Osteocyte (in vitro differentiated cells): ENCODE measurements at regions not wholly inside any gene's neighbourhood (a gene's known extent, or its start where the extent isn't known, plus 50 kb on each side); places are given as distances from the start of the nearest gene placed in this dataset.

ENCODE experiments used
- DNase-seq: peaks from one replicate; pipeline ENCODE4 v3.0.0; 2021; ENCODE audit warnings: mixed read lengths; ENCODE audit not compliant: unreplicated experiment; ENCODE audit errors: extremely low spot score
- H3K27ac Mint-ChIP-seq: one replicate; pipeline ENCODE4 v1.8.0; 2021; ENCODE audit warnings: mild to moderate bottlenecking, mixed read lengths; ENCODE audit not compliant: unreplicated experiment
- H3K27me3 Mint-ChIP-seq: one replicate; pipeline ENCODE4 v1.8.0; 2021; ENCODE audit warnings: mixed read lengths; ENCODE audit not compliant: unreplicated experiment
- H3K36me3 Mint-ChIP-seq: one replicate; pipeline ENCODE4 v1.8.0; 2021; ENCODE audit warnings: mixed read lengths; ENCODE audit not compliant: unreplicated experiment
- H3K4me1 Mint-ChIP-seq: one replicate; pipeline ENCODE4 v1.8.0; 2021; ENCODE audit warnings: mixed read lengths; ENCODE audit not compliant: unreplicated experiment
- H3K4me3 Mint-ChIP-seq: one replicate; pipeline ENCODE4 v1.8.0; 2021; ENCODE audit warnings: mild to moderate bottlenecking, moderate library complexity, mixed read lengths; ENCODE audit not compliant: unreplicated experiment
- H3K9me3 Mint-ChIP-seq: one replicate; pipeline ENCODE4 v1.8.0; 2021; ENCODE audit warnings: mixed read lengths; ENCODE audit not compliant: unreplicated experiment
- TF ChIP-seq, protein P1 (sequence below): fragments of 200-600 bp; sonication (generic); IDR thresholded peaks from 2 replicates; pipeline ENCODE4 v1.5.0; 2021; ENCODE audit warnings: antibody characterized with exemption, mild to moderate bottlenecking, moderate library complexity

DNA sequence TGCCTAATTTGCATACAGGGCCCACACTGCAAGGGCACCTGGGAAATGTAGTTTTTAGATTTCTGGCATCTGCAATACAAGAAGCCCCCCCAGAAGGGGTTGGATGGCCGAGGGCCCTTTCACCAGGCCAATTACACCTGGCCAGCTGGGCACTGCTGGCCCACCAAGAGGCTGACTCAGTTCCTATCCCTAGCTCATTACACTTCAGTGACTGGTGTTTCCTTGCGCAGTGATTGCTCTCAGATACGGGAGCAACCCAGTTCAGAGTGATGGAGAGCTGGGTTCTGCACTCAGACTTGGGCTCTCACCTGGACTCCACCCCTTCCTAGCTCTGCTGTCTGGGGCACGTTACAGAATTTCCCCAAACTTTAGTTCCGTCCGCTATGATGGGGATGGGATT lies 81.1 kb upstream of the SHANK2 start:
- DNase-seq = no peak
- Mint-ChIP-seq H3K9me3 (peaks cover 5% of the 10 kb centered on the region), H3K27ac (no peak overlapping the region), H3K4me3 (no peak overlapping the region), H3K27me3 (peaks cover 29% of the 10 kb centered on the region), H3K4me1 (no peaks in the 10 kb centered on the region), H3K36me3 (no peaks in the 10 kb centered on the region)
- TF ChIP-seq, protein P1, sequence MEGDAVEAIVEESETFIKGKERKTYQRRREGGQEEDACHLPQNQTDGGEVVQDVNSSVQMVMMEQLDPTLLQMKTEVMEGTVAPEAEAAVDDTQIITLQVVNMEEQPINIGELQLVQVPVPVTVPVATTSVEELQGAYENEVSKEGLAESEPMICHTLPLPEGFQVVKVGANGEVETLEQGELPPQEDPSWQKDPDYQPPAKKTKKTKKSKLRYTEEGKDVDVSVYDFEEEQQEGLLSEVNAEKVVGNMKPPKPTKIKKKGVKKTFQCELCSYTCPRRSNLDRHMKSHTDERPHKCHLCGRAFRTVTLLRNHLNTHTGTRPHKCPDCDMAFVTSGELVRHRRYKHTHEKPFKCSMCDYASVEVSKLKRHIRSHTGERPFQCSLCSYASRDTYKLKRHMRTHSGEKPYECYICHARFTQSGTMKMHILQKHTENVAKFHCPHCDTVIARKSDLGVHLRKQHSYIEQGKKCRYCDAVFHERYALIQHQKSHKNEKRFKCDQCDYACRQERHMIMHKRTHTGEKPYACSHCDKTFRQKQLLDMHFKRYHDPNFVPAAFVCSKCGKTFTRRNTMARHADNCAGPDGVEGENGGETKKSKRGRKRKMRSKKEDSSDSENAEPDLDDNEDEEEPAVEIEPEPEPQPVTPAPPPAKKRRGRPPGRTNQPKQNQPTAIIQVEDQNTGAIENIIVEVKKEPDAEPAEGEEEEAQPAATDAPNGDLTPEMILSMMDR = no peak

DNA sequence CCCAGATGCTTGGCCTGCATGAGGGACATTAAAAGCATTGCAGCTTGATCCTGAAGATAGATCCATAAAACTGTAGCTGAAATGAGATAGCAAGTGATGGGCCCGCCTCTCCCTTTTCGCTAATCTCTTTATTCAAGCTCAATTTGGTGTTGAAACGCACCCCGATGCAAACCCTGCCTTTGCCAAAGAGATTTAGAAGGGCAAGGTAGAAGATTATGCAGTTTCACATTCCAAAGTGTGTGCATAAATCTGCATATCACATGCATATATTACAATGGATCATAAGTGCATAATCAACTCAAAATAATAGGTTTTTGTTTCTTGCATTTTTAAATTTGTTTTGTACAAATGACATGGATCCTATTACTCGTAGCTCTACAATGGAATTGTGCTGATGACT lies 80.1 kb upstream of the SHANK2 start:
- no peaks in the 10 kb centered on the region for H3K4me1 Mint-ChIP-seq
- TF ChIP-seq, protein P1 = no peak
- H3K4me3 Mint-ChIP-seq = no peak overlapping the region
- no peak overlapping the region for H3K27ac Mint-ChIP-seq
- H3K36me3 Mint-ChIP-seq = no peaks in the 10 kb centered on the region
- no peak for DNase-seq
- H3K27me3 Mint-ChIP-seq = peaks cover 27% of the 10 kb centered on the region
- peaks cover 5% of the 10 kb centered on the region for H3K9me3 Mint-ChIP-seq

DNA sequence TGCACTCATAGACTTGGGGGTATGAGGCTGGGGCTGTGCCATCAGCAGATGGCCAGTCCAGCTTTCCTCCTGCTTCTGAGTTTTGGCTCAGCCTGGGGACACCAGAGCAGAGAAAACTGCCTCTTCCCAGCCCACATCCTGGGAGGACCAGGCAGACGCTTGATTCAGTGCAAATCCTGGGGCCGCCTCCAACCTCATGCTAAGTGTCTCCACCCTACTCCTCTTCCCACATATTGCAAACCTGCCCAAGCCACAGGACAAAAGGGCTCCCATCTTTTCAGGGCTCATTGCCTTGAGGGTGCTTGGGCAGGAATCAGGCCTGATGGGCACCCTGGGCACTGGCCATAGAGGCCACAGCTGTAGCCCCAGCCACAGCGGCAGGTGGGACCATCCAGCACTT lies 79.7 kb upstream of the SHANK2 start:
- Mint-ChIP-seq H3K4me3 (no peak overlapping the region), H3K27me3 (peaks cover 23% of the 10 kb centered on the region), H3K27ac (no peak overlapping the region), H3K4me1 (no peaks in the 10 kb centered on the region), H3K36me3 (no peaks in the 10 kb centered on the region), H3K9me3 (peaks cover 5% of the 10 kb centered on the region)
- DNase-seq = no peak
- TF ChIP-seq, protein P1 = no peak

DNA sequence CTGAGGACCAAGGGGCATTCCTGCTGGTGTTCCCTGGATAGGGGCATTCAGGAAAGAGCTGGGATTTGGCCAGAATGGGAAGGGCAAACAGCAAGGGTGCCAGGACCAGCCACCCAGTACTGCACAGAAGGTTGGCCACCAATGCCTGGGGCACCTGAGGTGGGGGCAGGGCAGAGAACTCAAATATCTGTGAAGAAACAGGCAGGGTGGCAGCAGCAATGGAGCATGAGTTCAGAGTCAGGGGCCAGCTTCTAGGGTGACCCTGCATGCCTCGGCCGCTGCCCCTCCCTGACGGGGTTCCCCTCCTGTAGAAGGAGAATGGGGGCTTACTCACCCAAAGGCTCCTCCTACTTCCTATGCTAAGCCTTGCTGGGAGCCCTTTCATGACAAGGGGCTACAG lies 79.3 kb upstream of the SHANK2 start:
- Mint-ChIP-seq H3K27me3 (peaks cover 20% of the 10 kb centered on the region), H3K27ac (no peak overlapping the region), H3K9me3 (peaks cover 5% of the 10 kb centered on the region), H3K4me1 (no peaks in the 10 kb centered on the region), H3K36me3 (no peaks in the 10 kb centered on the region), H3K4me3 (no peak overlapping the region)
- DNase-seq = no peak
- TF ChIP-seq, protein P1 = no peak

DNA sequence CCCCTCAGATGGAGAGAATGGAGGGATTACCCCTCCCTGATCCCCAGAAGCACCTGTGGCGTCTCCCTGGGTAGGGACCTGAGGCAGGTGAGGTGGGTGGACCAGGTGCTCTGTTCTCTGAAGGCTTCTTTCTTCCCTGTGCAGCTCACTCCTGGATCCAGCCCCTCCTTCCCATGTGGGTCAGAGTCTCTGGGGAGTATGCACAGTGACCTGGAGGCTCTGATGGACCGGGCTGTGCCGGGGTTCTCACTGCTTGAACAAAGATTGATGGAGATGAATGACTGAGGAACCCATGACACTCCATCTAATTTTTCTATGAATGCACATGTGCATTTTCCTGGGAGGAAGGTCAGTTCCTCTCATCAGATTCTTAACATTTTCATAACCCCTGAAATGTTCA lies 78.6 kb upstream of the SHANK2 start:
- Mint-ChIP-seq H3K4me1 (no peaks in the 10 kb centered on the region), H3K36me3 (no peaks in the 10 kb centered on the region), H3K27me3 (peaks cover 19% of the 10 kb centered on the region), H3K27ac (no peak overlapping the region), H3K4me3 (no peak overlapping the region), H3K9me3 (peaks cover 5% of the 10 kb centered on the region)
- no peak for DNase-seq
- TF ChIP-seq, protein P1 = no peak
